GM21619 (cell line): ENCODE measurements at regions not wholly inside any gene's neighbourhood (a gene's known extent, or its start where the extent isn't known, plus 50 kb on each side); places are given as distances from the start of the nearest gene placed in this dataset.

Experiments
- ATAC-seq: cut with Tn5 transposase; IDR thresholded peaks from one replicate; pipeline ENCODE4 v1.9.1; 2021; ENCODE audit not compliant: unreplicated experiment

- ATAC-seq: no peak
These were observed 162.6 kb upstream of the CCDC179 start for GRCh38 chr11:23022854-23023253.

- ATAC-seq: no peak
These were observed 163.0 kb upstream of the CCDC179 start for GRCh38 chr11:23023319-23023718.

GRCh38 chr11:23041001-23041503 lies 180.8 kb upstream of the CCDC179 start:
- ATAC-seq: no peak

GRCh38 chr11:23058656-23059055 lies 198.4 kb upstream of the CCDC179 start:
- no peak for ATAC-seq

GRCh38 chr11:23063276-23063675 lies 203.0 kb upstream of the CCDC179 start:
- ATAC-seq: no peak

- ATAC-seq: peak; percentile 81
These were observed 218.2 kb upstream of the CCDC179 start for GRCh38 chr11:23078289-23078971.

GRCh38 chr11:23079382-23079813 lies 219.1 kb upstream of the CCDC179 start:
- ATAC-seq: peak; percentile 77

- no peak for ATAC-seq
These were observed 227.1 kb upstream of the CCDC179 start for GRCh38 chr11:23087407-23087806.

GRCh38 chr11:23090659-23091058 lies 230.4 kb upstream of the CCDC179 start:
- ATAC-seq: no peak

- no peak for ATAC-seq
These were observed 235.4 kb upstream of the CCDC179 start for GRCh38 chr11:23095650-23096189.

GRCh38 chr11:23097891-23098290 lies 237.6 kb upstream of the CCDC179 start:
- peak; percentile 81 for ATAC-seq

GRCh38 chr11:23099256-23099655 lies 239.0 kb upstream of the CCDC179 start:
- no peak for ATAC-seq

- ATAC-seq: no peak
These were observed 240.5 kb upstream of the CCDC179 start for GRCh38 chr11:23100726-23101125.

GRCh38 chr11:23103416-23103815 lies 243.1 kb upstream of the CCDC179 start:
- no peak for ATAC-seq

GRCh38 chr11:23111527-23111926 lies 251.3 kb upstream of the CCDC179 start:
- no peak for ATAC-seq

GRCh38 chr11:23112390-23112789 lies 252.1 kb upstream of the CCDC179 start:
- ATAC-seq: no peak

- ATAC-seq: no peak
These were observed 253.0 kb upstream of the CCDC179 start for GRCh38 chr11:23112987-23113886.

- no peak for ATAC-seq
These were observed 253.6 kb upstream of the CCDC179 start for GRCh38 chr11:23113887-23114216.

- ATAC-seq: no peak
These were observed 263.5 kb upstream of the CCDC179 start for GRCh38 chr11:23123753-23124152.

- ATAC-seq: no peak
These were observed 264.0 kb upstream of the CCDC179 start for GRCh38 chr11:23124249-23124648.

GRCh38 chr11:23124996-23125395 lies 264.7 kb upstream of the CCDC179 start:
- no peak for ATAC-seq

- ATAC-seq: no peak
These were observed 267.4 kb upstream of the CCDC179 start for GRCh38 chr11:23127706-23128105.
